Mesendoderm (in vitro differentiated cells): ENCODE measurements at regions not wholly inside any gene's neighbourhood (a gene's known extent, or its start where the extent isn't known, plus 50 kb on each side); places are given as distances from the start of the nearest gene placed in this dataset.

Source experiments
- DNase-seq: peaks from one replicate; pipeline ENCODE4 v3.0.0; 2013
- H2AK5ac ChIP-seq: 2 replicates; pipeline ENCODE4 v1.6.1; 2013; ENCODE audit warnings: low read length, inconsistent platforms
- H2BK120ac ChIP-seq: 2 replicates; pipeline ENCODE4 v1.6.1; 2013; ENCODE audit warnings: low read depth, mild to moderate bottlenecking, low read length, moderate library complexity, mixed read lengths
- H2BK15ac ChIP-seq: replicated peaks from 2 replicates; pipeline ENCODE4 v1.6.1; 2013; ENCODE audit warnings: low read depth, mild to moderate bottlenecking, moderate library complexity
- H2BK5ac ChIP-seq: 2 replicates; pipeline ENCODE4 v1.6.1; 2013; ENCODE audit warnings: low read length, inconsistent platforms
- H3K18ac ChIP-seq: 2 replicates; pipeline ENCODE4 v1.6.1; 2013; ENCODE audit warnings: mild to moderate bottlenecking, low read length, mixed read lengths
- H3K23ac ChIP-seq: one replicate; pipeline ENCODE4 v1.6.1; 2013; ENCODE audit warnings: low read length
- H3K27ac ChIP-seq: 2 replicates; pipeline ENCODE4 v1.5.1; 2013; ENCODE audit warnings: low read depth, mild to moderate bottlenecking, inconsistent platforms, low read length, moderate library complexity
- H3K27me3 ChIP-seq: 2 replicates; pipeline ENCODE4 v1.6.1; 2013; ENCODE audit warnings: low read length, control low read depth, mild to moderate bottlenecking, inconsistent platforms; ENCODE audit not compliant: insufficient read depth, poor library complexity
- H3K36me3 ChIP-seq: 2 replicates; pipeline ENCODE4 v1.6.1; 2013; ENCODE audit warnings: low read length, inconsistent platforms; ENCODE audit not compliant: control insufficient read depth, insufficient read depth
- H3K4ac ChIP-seq: one replicate; pipeline ENCODE4 v1.6.1; 2013; ENCODE audit warnings: low read depth, mild to moderate bottlenecking, low read length, moderate library complexity
- H3K4me1 ChIP-seq: 2 replicates; pipeline ENCODE4 v1.6.1; 2013; ENCODE audit warnings: low read depth, low read length, inconsistent platforms; ENCODE audit not compliant: control insufficient read depth
- H3K4me2 ChIP-seq: 2 replicates; pipeline ENCODE4 v1.6.1; 2013; ENCODE audit warnings: low read length
- H3K4me3 ChIP-seq: 2 replicates; pipeline ENCODE4 v1.5.1; 2013; ENCODE audit warnings: mild to moderate bottlenecking, low read length
- H3K56ac ChIP-seq: one replicate; pipeline ENCODE4 v1.6.1; 2013; ENCODE audit warnings: low read length
- H3K79me1 ChIP-seq: 2 replicates; pipeline ENCODE4 v1.6.1; 2013; ENCODE audit warnings: low read length, inconsistent platforms
- H3K79me2 ChIP-seq: 2 replicates; pipeline ENCODE4 v1.6.1; 2013; ENCODE audit warnings: mild to moderate bottlenecking, low read length; ENCODE audit not compliant: control insufficient read depth, insufficient read depth
- H3K9ac ChIP-seq: 2 replicates; pipeline ENCODE4 v1.6.1; 2013; ENCODE audit warnings: low read length, inconsistent platforms
- H4K5ac ChIP-seq: one replicate; pipeline ENCODE4 v1.6.1; 2013; ENCODE audit warnings: low read length
- H4K8ac ChIP-seq: one replicate; pipeline ENCODE4 v1.6.1; 2013; ENCODE audit warnings: low read depth, mild to moderate bottlenecking, control low read depth, low read length, moderate library complexity
- WGBS: extraction: QIAGEN DNeasy Blood & Tissue Kit; methylation state at CpG from one replicate; pipeline ENCODE4 v1.1.7; 2013; ENCODE audit warnings: low lambda C conversion rate, missing lambda C conversion rate; ENCODE audit not compliant: insufficient coverage; ENCODE audit errors: extremely low coverage; 5-methylcytosine and 5-hydroxymethylcytosine counted together

DNA sequence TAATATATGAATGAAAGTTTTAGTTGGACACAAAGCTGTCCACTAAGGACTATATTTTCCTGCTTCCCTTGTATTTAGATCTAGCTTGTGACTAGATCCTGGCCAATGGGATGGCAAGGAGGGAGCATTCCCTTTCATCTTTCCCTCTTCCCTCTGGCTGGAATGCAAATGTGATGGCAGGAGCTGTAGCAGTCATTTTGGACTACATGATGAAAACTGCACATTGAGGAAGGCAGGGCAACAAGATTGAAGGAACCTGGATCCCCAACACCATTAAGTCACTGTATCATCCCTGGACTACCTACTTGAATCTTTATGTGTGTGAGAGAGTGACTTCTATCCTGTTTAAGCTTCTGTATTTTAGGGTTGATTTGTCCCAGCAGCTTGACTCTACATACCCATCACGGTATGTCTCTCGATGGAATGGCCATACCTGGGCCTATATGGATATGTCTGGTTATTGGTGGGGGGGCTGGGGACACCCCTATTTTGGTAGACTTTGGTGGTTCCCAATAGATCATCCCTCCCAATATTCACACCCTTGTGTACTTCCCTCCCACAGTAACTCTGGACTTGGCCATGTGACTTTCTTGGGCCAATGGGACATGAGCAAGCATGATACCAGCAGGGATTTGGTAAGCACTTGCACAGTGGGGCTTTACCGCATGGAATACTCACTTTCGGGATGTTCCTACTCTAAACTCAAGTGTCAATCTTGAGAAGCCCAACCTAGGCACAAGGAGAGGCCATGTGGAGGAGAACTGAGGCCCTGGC, 128.5 kb downstream of the VEGFA start:
- no peak for DNase-seq
- Histone ChIP-seq H3K79me2 (no peaks in the 10 kb centered on the region), H3K27ac (no peak overlapping the region), H3K18ac (no peak overlapping the region), H2AK5ac (no peak overlapping the region), H3K4me2 (no peak overlapping the region), H2BK5ac (no peak overlapping the region), H3K79me1 (no peaks in the 10 kb centered on the region), H2BK120ac (no peak overlapping the region), H3K4me1 (no peaks in the 10 kb centered on the region), H3K56ac (no peak overlapping the region), H3K9ac (no peak overlapping the region), H3K36me3 (no peaks in the 10 kb centered on the region), H3K4me3 (no peak overlapping the region), H4K5ac (no peak overlapping the region), H2BK15ac (no peak overlapping the region), H3K4ac (no peak overlapping the region), H4K8ac (no peak overlapping the region), H3K23ac (no peak overlapping the region), H3K27me3 (no peaks in the 10 kb centered on the region)
- no CpG with 5 or more reads among the region's 4 CpGs for WGBS

DNA sequence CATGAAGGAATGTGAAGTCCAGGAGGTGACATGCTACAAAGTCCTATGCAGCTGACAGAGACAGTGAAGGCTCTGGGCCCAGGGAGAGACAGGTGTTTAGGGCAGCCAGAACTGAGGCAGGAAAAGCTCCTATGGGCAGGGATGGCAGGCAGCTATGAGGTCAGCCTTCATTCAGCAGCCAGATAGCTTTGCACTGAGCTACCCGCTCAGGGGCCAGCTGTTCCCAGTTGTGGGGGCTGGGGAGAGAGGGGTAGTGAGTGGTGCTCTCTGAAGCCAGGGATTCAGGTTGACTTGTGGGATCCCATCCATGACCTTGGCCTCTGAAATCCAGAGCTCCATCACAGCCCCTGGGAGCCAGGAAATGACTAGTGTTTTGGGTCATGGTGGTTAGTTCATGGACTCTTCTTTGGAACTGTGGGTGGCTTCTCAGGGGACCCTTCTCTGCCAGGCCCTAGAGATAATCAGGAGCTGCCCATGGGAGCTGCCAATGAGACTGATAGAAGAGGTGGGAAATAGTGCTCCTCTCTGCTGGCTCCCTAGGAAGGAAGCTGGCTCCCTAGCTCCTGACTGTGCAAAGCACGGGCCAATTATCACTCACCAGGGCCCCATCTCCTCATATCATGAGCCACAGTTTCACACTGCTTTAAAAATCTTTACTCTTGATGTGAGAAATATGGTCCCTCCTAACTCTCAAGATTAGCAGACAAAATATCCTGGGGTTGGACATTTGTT, 127.7 kb downstream of the VEGFA start:
- Histone ChIP-seq H3K4me3 (no peak overlapping the region), H4K5ac (no peak overlapping the region), H2BK120ac (no peak overlapping the region), H4K8ac (no peak overlapping the region), H3K23ac (no peak overlapping the region), H3K27me3 (no peaks in the 10 kb centered on the region), H2BK15ac (no peak overlapping the region), H3K27ac (no peak overlapping the region), H3K18ac (no peak overlapping the region), H3K9ac (no peak overlapping the region), H3K4me2 (no peak overlapping the region), H2AK5ac (no peak overlapping the region), H3K79me1 (no peaks in the 10 kb centered on the region), H3K36me3 (no peaks in the 10 kb centered on the region), H3K79me2 (no peaks in the 10 kb centered on the region), H2BK5ac (no peak overlapping the region), H3K4ac (no peak overlapping the region), H3K4me1 (no peaks in the 10 kb centered on the region), H3K56ac (no peak overlapping the region)
- no CpG with 5 or more reads among the region's 2 CpGs for WGBS
- DNase-seq, result no peak

DNA sequence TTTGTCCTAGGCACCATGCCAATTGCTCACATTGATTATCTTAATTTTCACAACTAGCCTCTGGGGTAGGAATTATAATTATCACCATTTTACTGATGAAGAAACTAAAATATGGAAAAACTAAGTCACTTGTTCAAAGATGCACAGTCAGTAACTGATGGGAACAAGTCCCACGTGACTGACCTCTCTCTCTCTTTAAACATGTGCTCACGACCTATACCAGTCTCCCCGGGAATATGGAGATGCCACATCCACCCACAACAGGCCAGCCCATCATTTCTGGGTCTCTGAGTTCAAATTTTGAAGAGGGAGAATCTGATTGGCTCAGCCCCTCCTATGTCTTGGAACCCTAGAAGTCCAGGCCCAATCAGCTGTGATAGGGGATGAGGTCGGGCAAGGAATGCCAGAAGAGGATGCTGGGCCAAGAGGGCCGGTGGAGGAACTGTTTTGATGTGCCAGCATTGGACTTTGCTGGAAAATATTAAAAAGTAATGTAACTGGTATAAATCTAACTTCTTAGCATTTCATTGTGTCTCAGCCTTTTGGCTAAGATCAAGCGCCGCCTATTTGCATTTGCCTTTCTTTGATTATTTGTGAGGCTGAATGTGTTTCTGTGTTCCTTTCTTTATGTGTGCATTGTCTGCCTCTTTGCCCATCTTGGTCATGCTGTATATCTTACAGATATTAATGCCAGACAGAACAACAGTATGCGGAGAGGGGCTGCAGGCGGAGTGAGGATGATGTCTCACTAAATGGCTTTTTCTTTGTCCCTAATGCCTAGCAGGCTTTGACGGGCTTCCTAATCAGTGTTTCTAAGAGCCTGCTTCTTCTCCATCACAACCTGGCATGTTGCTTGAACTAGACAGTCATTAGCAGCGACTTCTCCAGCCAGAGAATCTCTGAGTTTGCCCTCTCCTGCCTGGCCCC, 126.6 kb downstream of the VEGFA start:
- H3K79me2 ChIP-seq, result no peaks in the 10 kb centered on the region
- DNase-seq, result no peak
- no peaks in the 10 kb centered on the region for H3K4me1 ChIP-seq
- no peak overlapping the region for H2BK15ac ChIP-seq
- H3K4me2 ChIP-seq, result no peak overlapping the region
- H3K56ac ChIP-seq, result no peak overlapping the region
- no peak overlapping the region for H4K5ac ChIP-seq
- H3K4me3 ChIP-seq, result no peak overlapping the region
- H3K9ac ChIP-seq, result no peak overlapping the region
- no peak overlapping the region for H4K8ac ChIP-seq
- H3K79me1 ChIP-seq, result no peaks in the 10 kb centered on the region
- no peak overlapping the region for H3K23ac ChIP-seq
- H3K4ac ChIP-seq, result no peak overlapping the region
- H3K27ac ChIP-seq, result no peak overlapping the region
- H3K18ac ChIP-seq, result no peak overlapping the region
- no peak overlapping the region for H2BK120ac ChIP-seq
- H3K27me3 ChIP-seq, result no peaks in the 10 kb centered on the region
- no peaks in the 10 kb centered on the region for H3K36me3 ChIP-seq
- no peak overlapping the region for H2AK5ac ChIP-seq
- H2BK5ac ChIP-seq, result no peak overlapping the region
- no CpG with 5 or more reads among the region's 11 CpGs for WGBS

DNA sequence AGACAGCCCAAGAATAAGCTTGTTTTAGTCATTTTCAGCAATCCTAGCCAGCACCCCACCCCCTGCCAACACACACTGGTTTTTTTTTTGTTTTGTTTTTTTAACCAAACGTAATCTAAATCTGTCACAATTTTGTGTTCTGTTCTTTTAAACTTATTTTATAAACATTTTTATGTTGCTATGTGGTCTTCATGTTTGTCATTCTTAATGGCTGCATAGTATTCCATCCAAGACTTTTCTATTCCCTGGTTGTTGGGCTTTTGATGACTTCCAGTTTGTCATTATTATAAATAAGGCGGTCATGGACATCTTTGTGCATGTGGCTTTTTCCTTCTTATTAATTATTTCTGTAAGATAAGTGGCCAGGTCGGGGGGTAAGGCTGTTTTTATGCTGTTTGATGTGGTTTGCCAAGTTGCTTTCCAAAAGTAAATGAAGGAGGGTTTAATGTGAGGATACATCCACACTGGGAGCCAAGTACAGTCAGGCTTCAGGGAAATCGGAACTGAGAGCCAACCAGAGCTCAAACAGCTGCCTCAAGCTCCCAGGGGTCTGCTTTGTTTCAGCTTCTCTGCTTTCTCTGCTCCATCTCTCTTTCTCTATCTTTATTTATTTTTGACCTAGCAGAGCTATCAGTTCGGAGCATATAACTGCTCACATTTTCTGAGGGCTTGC, 125.8 kb downstream of the VEGFA start:
- no peaks in the 10 kb centered on the region for H3K36me3 ChIP-seq
- H2BK120ac ChIP-seq, result no peak overlapping the region
- H3K79me2 ChIP-seq, result no peaks in the 10 kb centered on the region
- no peak overlapping the region for H4K5ac ChIP-seq
- no peak overlapping the region for H3K9ac ChIP-seq
- H3K4ac ChIP-seq, result no peak overlapping the region
- H3K23ac ChIP-seq, result no peak overlapping the region
- H2BK15ac ChIP-seq, result no peak overlapping the region
- no peaks in the 10 kb centered on the region for H3K4me1 ChIP-seq
- H3K4me2 ChIP-seq, result no peak overlapping the region
- no peak for DNase-seq
- no peak overlapping the region for H3K27ac ChIP-seq
- H4K8ac ChIP-seq, result no peak overlapping the region
- H2AK5ac ChIP-seq, result no peak overlapping the region
- H3K27me3 ChIP-seq, result no peaks in the 10 kb centered on the region
- no CpG with 5 or more reads among the region's 5 CpGs for WGBS
- no peak overlapping the region for H3K4me3 ChIP-seq
- H3K18ac ChIP-seq, result no peak overlapping the region
- H3K56ac ChIP-seq, result no peak overlapping the region
- no peaks in the 10 kb centered on the region for H3K79me1 ChIP-seq
- H2BK5ac ChIP-seq, result no peak overlapping the region

DNA sequence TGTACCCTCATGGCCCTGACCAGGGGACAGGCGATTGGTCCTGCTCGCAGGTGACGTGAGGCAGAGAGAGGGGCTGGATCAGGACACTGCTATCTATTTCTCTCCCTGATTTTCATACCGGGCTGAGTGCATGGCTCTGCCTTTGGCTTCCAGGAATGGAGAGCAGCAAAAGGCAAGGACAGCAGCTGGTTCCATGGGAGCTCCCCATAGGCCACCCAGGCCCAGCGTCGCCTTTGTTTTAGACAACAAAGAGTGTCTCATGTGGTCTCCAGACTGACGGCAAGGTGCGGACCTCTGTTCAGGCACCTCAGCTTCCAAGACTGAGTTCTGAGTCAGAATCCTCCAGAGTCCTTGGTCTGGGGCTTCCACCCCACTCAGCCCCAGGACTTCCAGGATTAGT, 123.1 kb downstream of the VEGFA start:
- WGBS, result no CpG with 5 or more reads among the region's 8 CpGs
- no peak overlapping the region for H4K5ac ChIP-seq
- H3K23ac ChIP-seq, result no peak overlapping the region
- no peaks in the 10 kb centered on the region for H3K79me1 ChIP-seq
- H4K8ac ChIP-seq, result no peak overlapping the region
- no peaks in the 10 kb centered on the region for H3K79me2 ChIP-seq
- H3K18ac ChIP-seq, result no peak overlapping the region
- H2BK15ac ChIP-seq, result no peak overlapping the region
- no peaks in the 10 kb centered on the region for H3K36me3 ChIP-seq
- H3K56ac ChIP-seq, result no peak overlapping the region
- no peak overlapping the region for H3K4me3 ChIP-seq
- no peak overlapping the region for H2BK5ac ChIP-seq
- H2AK5ac ChIP-seq, result no peak overlapping the region
- no peaks in the 10 kb centered on the region for H3K27me3 ChIP-seq
- H3K4me2 ChIP-seq, result no peak overlapping the region
- H3K4ac ChIP-seq, result no peak overlapping the region
- no peak overlapping the region for H3K9ac ChIP-seq
- no peak overlapping the region for H2BK120ac ChIP-seq
- no peak for DNase-seq
- peaks cover 3% of the 10 kb centered on the region for H3K4me1 ChIP-seq
- H3K27ac ChIP-seq, result no peak overlapping the region
